HUES48 (cell line): ENCODE measurements at regions not wholly inside any gene's neighbourhood (a gene's known extent, or its start where the extent isn't known, plus 50 kb on each side); places are given as distances from the start of the nearest gene placed in this dataset.

Experiments
- H3K27ac ChIP-seq: one replicate; pipeline ENCODE4 v1.7.0; 2013; ENCODE audit warnings: low read depth, low read length, inconsistent platforms
- H3K27me3 ChIP-seq: 2 replicates; pipeline ENCODE4 v1.6.1; 2013; ENCODE audit warnings: mild to moderate bottlenecking, low read length; ENCODE audit not compliant: control insufficient read depth, insufficient read depth
- H3K36me3 ChIP-seq: 2 replicates; pipeline ENCODE4 v1.6.1; 2013; ENCODE audit warnings: low read length; ENCODE audit not compliant: control insufficient read depth, insufficient read depth
- H3K4me1 ChIP-seq: 2 replicates; pipeline ENCODE4 v1.6.1; 2013; ENCODE audit warnings: mild to moderate bottlenecking, low read length; ENCODE audit not compliant: control insufficient read depth, insufficient read depth
- H3K4me3 ChIP-seq: 2 replicates; pipeline ENCODE4 v1.5.1; 2013; ENCODE audit warnings: mild to moderate bottlenecking, low read depth, low read length
- H3K9ac ChIP-seq: 2 replicates; pipeline ENCODE4 v1.6.1; 2013; ENCODE audit warnings: mild to moderate bottlenecking, low read depth, low read length, moderate library complexity
- H3K9me3 ChIP-seq: 2 replicates; pipeline ENCODE4 v1.6.1; 2013; ENCODE audit warnings: low read length; ENCODE audit not compliant: control insufficient read depth, insufficient read depth

GRCh38 chr17:68170246-68170645 lies 77.6 kb upstream of the AMZ2 start:
- Histone ChIP-seq H3K9me3 (no peaks in the 10 kb centered on the region), H3K4me3 (no peak overlapping the region), H3K4me1 (no peaks in the 10 kb centered on the region)

GRCh38 chr17:68172461-68172954 lies 75.3 kb upstream of the AMZ2 start:
- Histone ChIP-seq H3K4me1 (no peaks in the 10 kb centered on the region), H3K27ac (no peak overlapping the region), H3K27me3 (peaks cover 4% of the 10 kb centered on the region; the same call in 1 of the 2 replicates), H3K9ac (no peak overlapping the region), H3K4me3 (no peak overlapping the region), H3K9me3 (no peaks in the 10 kb centered on the region), H3K36me3 (no peaks in the 10 kb centered on the region)

More at GRCh38 chr17:68170246-68170645, 77.6 kb upstream of the AMZ2 start:
- Histone ChIP-seq H3K9ac (no peak overlapping the region), H3K27ac (no peak overlapping the region), H3K36me3 (no peaks in the 10 kb centered on the region), H3K27me3 (peaks cover 4% of the 10 kb centered on the region; the same call in 1 of the 2 replicates)

GRCh38 chr17:68175416-68175815 lies 72.4 kb upstream of the AMZ2 start:
- H3K9me3 ChIP-seq: no peaks in the 10 kb centered on the region
- H3K4me1 ChIP-seq: no peaks in the 10 kb centered on the region
- no peak overlapping the region for H3K27ac ChIP-seq
- H3K27me3 ChIP-seq: peaks cover 4% of the 10 kb centered on the region; the same call in 1 of the 2 replicates
- H3K36me3 ChIP-seq: no peaks in the 10 kb centered on the region
- no peak overlapping the region for H3K4me3 ChIP-seq
- H3K9ac ChIP-seq: no peak overlapping the region

- H3K27me3 ChIP-seq: peaks cover 4% of the 10 kb centered on the region; the same call in 1 of the 2 replicates
- no peaks in the 10 kb centered on the region for H3K36me3 ChIP-seq
- no peak overlapping the region for H3K9ac ChIP-seq
- no peaks in the 10 kb centered on the region for H3K4me1 ChIP-seq
- H3K4me3 ChIP-seq: no peak overlapping the region
- no peaks in the 10 kb centered on the region for H3K9me3 ChIP-seq
- no peak overlapping the region for H3K27ac ChIP-seq
Observed at GRCh38 chr17:68175905-68176304, 71.9 kb upstream of the AMZ2 start.

GRCh38 chr17:68176718-68177117 lies 71.1 kb upstream of the AMZ2 start:
- no peaks in the 10 kb centered on the region for H3K9me3 ChIP-seq
- H3K27me3 ChIP-seq: peaks cover 4% of the 10 kb centered on the region; the same call in 1 of the 2 replicates
- no peaks in the 10 kb centered on the region for H3K36me3 ChIP-seq
- H3K27ac ChIP-seq: no peak overlapping the region
- no peak overlapping the region for H3K9ac ChIP-seq
- H3K4me3 ChIP-seq: no peak overlapping the region
- H3K4me1 ChIP-seq: no peaks in the 10 kb centered on the region

GRCh38 chr17:68178831-68179230 lies 69.0 kb upstream of the AMZ2 start:
- Histone ChIP-seq H3K27ac (no peak overlapping the region), H3K36me3 (no peaks in the 10 kb centered on the region), H3K4me1 (peaks cover 2% of the 10 kb centered on the region), H3K27me3 (no peaks in the 10 kb centered on the region; the same call in 1 of the 2 replicates), H3K9me3 (no peaks in the 10 kb centered on the region), H3K9ac (no peak overlapping the region), H3K4me3 (no peak overlapping the region)

- no peak overlapping the region for H3K9ac ChIP-seq
- no peak overlapping the region for H3K27ac ChIP-seq
Observed at GRCh38 chr17:68179236-68179925, 68.5 kb upstream of the AMZ2 start.

GRCh38 chr17:68179926-68180285 lies 67.9 kb upstream of the AMZ2 start:
- H3K36me3 ChIP-seq: no peaks in the 10 kb centered on the region
- no peaks in the 10 kb centered on the region for H3K27me3 ChIP-seq
- H3K4me1 ChIP-seq: peaks cover 9% of the 10 kb centered on the region
- no peak overlapping the region for H3K9ac ChIP-seq
- no peaks in the 10 kb centered on the region for H3K9me3 ChIP-seq
- no peak overlapping the region for H3K4me3 ChIP-seq
- no peak overlapping the region for H3K27ac ChIP-seq

More at GRCh38 chr17:68179236-68179925, 68.5 kb upstream of the AMZ2 start:
- H3K36me3 ChIP-seq: no peaks in the 10 kb centered on the region
- no peak overlapping the region for H3K4me3 ChIP-seq
- H3K27me3 ChIP-seq: no peaks in the 10 kb centered on the region
- peaks cover 7% of the 10 kb centered on the region for H3K4me1 ChIP-seq
- no peaks in the 10 kb centered on the region for H3K9me3 ChIP-seq

GRCh38 chr17:68182011-68182306 lies 65.9 kb upstream of the AMZ2 start:
- no peaks in the 10 kb centered on the region for H3K36me3 ChIP-seq
- H3K4me3 ChIP-seq: no peak overlapping the region
- H3K9ac ChIP-seq: no peak overlapping the region

GRCh38 chr17:68182940-68183551 lies 64.8 kb upstream of the AMZ2 start:
- H3K36me3 ChIP-seq: no peaks in the 10 kb centered on the region
- no peak overlapping the region for H3K27ac ChIP-seq
- no peak overlapping the region for H3K9ac ChIP-seq
- H3K9me3 ChIP-seq: no peaks in the 10 kb centered on the region
- no peaks in the 10 kb centered on the region for H3K27me3 ChIP-seq
- peaks cover 9% of the 10 kb centered on the region for H3K4me1 ChIP-seq
- H3K4me3 ChIP-seq: no peak overlapping the region

More at GRCh38 chr17:68182011-68182306, 65.9 kb upstream of the AMZ2 start:
- Histone ChIP-seq H3K27ac (no peak overlapping the region), H3K27me3 (no peaks in the 10 kb centered on the region), H3K9me3 (no peaks in the 10 kb centered on the region), H3K4me1 (peaks cover 9% of the 10 kb centered on the region)

GRCh38 chr17:68184141-68184571 lies 63.7 kb upstream of the AMZ2 start:
- peaks cover 9% of the 10 kb centered on the region for H3K4me1 ChIP-seq
- H3K27me3 ChIP-seq: no peaks in the 10 kb centered on the region
- no peak overlapping the region for H3K4me3 ChIP-seq
- no peaks in the 10 kb centered on the region for H3K9me3 ChIP-seq
- H3K36me3 ChIP-seq: no peaks in the 10 kb centered on the region
- no peak overlapping the region for H3K9ac ChIP-seq
- no peak overlapping the region for H3K27ac ChIP-seq
